Hematopoietic multipotent progenitor cell treated with erythropoietin and hydrocortisone succinate and interleukin-3 and kit ligand, for 8 days (in vitro differentiated cells): ENCODE measurements at regions not wholly inside any gene's neighbourhood (a gene's known extent, or its start where the extent isn't known, plus 50 kb on each side); places are given as distances from the start of the nearest gene placed in this dataset.
"Not testable (repeated sequence)": the region's sequence is repeated elsewhere in the genome, so short reads cannot be mapped to it uniquely, and the experiment has no call there.

Source experiments
- DNase-seq: peaks from one replicate; pipeline ENCODE4 v3.0.0-alpha.2; 2015

DNA sequence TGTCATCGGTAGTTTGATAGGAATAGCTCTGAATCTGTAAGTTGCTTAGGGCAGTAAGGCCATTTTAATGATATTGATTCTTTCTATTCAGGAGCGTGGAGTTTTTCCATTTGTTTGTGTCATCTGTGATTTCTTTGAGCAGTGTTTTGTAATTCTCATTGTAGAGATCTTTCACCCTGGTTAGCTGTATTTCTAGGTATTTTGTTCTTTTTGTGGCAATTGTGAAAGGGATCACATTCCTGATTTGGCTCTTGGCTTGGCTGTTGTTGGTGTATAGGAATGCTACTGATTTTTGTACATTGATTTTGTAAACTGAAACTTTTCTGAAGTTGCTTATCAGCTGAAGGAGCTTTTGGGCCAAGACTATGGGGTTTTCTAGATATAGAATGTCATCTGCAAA lies 115.7 kb upstream of the NR3C1 start:
- not testable (repeated sequence) for DNase-seq

DNA sequence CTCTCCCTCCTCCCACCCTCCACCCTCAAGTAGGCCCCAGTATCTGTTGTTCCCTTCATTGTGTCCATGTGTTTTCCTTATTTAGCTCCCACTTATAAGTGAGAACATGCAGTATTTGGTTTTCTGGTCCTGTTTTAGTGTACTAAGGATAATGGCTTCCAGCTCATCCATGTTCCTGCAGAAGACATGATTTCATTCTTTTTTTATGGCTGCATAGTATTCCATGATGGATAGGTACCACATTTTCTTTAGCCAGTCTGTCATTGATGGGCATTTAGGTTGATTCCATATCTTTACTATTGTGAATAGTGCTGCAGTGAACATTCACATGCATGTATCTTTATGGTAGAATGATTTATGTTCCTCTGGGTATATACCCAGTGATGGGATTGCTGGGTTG lies 114.3 kb upstream of the NR3C1 start:
- not testable (repeated sequence) for DNase-seq

DNA sequence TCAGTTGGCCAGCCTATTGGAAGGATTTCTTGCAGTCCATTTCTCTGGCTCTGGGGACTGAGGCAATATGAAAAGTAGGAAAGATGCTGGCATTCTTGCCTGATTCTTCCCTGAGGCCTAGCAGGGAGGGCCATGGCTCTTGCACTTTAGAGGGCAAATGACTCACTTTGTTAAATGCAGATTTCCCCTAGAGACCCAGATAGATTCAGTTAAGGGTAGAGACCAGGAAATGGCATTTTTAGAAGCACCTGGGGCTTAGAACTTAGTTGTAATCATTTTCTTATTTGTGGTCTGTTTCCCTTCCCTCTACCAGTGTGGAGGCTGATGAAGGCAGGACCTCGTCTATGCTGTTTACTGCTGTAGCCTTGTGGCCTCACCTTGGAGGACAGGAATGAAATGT lies 112.8 kb upstream of the NR3C1 start:
- DNase-seq: no peak

DNA sequence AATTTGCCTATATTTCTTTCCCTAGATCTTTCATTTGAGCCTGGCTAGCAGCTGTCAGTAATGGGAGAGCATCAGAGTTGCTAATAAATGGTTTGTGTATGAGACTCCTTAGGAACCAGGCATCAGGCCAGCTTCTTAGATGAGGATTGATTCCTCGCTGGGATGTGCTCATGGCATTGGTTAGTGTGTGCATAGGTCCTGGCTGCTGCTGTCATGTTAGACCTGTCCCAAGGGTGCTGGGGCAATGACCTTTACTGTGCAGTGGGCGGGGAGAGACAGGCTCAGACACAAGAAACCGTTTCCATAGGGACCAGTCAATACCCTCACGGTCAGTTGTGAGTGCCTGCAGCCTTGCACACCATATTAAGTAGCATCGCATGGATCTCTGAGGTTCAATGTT lies 112.3 kb upstream of the NR3C1 start:
- no peak for DNase-seq

DNA sequence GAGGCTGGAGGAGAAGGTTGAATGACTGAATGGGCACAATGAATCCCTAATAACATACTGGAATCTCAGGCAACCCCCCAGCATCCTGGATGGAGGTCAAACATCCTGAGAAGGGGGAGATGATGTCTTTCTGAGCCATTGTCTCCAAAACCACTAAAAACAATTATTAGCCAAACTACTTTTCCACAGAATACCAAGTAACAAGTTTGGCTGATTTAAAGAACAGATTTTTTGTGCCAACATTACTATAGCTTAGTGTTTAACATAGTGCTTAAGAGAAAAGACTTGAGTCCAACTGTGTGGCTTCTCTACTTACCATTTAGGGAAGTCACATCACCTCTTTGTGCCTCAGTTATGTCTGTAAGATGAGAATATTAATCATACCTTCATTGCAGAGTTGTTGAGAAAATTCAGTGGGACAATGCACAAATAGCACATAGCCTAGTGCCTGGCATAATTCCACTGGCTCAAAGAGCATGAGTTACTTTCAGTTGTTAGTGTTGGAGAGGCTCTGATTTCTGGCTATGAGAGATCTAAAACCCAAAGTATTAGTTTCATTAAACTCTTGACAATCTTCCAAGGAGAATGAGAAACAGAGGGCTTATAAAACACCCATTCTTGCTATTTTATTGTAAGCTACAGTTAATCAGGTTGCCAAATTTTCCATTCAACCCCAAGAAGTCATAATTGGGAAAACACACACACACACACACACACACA lies 111.3 kb upstream of the NR3C1 start:
- DNase-seq: no peak

DNA sequence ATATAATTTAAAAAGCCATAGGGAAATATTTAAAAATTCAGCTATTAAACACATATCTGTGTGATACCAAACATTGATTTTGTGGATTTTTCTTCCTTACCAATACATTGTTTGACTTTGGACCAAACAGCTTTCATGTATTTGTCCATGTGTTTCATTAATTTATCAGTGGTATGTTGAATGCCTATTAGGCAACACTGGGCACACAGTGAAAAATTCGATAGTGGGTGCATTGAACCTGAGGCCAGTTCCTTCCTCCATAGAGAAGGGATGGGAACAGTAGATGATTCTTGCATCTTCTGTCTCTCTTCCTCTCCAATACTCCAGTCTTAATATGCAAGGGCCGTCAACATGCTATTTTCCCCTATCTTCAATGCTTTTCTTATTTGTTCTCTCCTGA lies 110.2 kb upstream of the NR3C1 start:
- no peak for DNase-seq

DNA sequence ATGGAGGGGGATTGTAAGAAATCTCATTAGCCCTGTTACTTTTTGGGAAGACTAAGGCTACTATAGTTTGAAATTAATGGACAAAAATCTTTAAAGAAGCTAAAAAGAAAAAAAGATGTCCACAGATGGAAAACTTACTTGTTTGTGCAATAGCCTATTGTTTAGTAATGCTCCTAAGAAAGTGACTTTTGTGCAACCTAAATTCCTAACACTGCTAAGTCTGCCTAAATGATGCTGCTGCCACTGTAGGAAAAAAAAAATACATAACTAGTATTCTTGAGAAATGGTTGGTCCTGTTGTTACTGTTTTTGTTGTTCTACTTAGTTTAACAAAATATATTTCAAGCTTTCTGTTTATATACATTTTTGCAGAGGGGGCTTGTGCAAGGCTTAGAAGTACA lies 108.2 kb upstream of the NR3C1 start:
- no peak for DNase-seq

DNA sequence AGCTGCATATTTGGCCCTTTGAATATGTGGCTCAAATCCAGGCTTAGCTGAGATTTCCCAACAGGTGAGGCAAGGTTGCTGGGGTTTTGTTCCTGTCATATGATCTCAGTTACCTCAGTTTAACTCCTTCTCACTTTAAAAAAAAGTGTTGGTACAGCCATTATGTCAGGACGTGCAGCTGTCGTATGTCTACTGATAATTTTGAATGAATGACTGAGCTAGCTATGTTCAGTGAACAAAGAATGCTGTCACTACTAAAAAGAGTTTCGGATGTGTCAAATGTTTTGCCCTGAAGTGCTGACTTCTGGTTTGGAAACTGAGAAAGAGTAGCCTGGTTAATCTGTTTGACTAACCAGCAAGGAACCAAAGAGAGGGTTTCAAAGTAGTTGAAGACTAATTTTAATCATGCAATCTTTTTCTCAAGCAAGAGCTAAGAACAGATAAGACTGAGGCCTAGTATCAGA lies 106.3 kb upstream of the NR3C1 start:
- no peak for DNase-seq

DNA sequence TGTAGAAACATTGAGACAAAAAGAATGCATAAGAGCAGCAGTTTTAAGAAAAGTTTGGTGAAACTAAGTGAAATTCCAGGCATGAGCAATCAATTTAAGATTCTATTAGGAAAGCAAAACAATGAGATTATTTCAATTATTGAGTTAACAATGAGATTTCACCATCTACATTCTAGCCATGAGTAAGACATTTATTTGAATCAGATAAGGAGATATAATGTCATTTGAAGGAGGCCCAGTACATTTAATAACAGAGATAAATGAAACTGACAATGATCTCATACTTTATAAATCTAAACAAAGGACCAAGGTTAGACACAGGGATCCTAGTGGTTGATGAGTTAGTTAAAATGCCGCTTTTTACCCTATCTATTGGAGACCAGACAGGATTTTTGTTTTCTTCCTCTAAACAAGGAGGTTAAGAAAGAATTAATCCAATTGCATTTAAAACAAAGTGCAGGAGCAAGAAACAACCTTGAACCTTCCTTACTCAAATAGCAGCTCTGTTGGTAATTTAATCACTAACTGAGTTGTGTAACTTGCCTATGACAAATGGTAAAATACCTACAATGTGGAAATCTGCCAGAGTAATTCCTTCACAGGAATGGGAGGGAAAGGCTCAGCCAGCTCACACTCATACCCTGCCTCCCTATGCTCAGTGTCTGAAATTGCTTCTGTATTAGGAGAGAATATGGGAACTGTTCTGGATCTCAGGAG lies 103.5 kb upstream of the NR3C1 start:
- no peak for DNase-seq

DNA sequence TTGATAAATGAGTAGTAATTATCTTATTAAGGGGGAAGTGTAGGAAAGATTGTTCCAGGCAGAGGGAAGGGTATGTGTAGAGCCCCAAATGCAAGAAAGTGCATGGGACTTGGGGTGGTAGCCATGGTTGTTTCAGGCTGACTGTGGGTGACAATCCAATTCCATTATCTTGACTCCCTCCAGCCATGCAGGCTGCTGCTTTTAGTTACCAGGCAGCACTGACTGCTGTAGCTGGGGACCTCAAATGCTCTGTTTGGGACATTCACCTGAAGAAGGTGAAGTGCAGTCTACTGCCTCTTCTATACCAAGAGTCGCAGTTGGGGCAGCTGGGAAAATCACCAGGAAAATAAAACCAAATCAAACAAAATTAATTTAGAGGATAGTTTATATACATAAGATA lies 102.4 kb upstream of the NR3C1 start:
- DNase-seq: no peak

DNA sequence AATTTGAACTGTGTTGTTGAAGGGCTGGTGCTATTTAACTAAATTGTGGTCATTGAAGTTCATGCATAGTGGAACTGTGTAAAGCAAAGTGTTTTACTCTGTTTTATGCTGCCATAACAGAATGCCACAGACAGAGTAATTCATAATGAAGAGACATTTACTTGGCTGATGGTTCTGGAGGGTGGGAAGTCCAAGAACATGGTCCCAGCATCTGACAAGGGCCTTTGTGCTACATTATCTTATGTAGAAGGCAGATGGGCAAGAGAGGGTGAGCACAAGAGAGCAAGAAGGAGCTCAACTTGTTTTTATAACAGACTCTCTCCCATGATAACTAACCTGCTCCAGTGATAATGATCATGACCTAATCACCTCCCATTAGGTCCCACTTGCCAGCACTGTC lies 101.9 kb upstream of the NR3C1 start:
- no peak for DNase-seq

DNA sequence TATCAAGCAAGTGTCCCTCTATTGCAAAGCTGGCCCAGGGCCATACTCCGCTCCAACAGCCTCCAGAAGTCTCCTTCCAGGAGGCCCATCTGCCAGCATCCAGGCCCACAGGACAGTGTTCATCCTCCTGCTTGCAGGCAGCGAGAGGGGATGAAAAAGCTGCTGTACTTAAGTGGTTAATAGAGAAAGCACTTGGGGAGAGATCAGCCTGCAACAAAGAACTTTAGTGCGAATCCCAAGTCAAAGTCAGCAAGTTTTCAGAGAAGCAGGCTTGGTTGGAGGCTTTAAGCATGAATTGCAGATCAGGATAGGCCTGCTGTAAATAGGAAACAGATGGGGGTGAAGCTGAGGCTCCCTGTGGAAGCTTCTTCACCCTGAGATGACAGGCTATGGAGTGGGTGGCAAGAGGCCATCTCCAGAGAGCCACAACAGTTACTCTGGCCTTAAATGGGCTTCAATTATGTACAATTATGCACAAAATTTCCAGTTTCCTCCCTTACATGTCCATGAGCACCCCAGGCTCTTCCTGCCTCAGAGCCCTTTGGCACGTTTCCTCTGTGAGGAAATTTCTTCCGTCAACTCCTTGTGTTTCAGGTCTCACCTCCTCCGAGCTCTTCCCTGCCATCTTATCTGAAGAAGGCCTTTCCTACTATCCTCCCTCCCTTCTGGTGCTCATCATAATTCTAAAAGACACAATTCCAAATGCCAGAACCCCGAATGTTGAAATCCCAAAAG lies 98.0 kb upstream of the NR3C1 start:
- DNase-seq: no peak

DNA sequence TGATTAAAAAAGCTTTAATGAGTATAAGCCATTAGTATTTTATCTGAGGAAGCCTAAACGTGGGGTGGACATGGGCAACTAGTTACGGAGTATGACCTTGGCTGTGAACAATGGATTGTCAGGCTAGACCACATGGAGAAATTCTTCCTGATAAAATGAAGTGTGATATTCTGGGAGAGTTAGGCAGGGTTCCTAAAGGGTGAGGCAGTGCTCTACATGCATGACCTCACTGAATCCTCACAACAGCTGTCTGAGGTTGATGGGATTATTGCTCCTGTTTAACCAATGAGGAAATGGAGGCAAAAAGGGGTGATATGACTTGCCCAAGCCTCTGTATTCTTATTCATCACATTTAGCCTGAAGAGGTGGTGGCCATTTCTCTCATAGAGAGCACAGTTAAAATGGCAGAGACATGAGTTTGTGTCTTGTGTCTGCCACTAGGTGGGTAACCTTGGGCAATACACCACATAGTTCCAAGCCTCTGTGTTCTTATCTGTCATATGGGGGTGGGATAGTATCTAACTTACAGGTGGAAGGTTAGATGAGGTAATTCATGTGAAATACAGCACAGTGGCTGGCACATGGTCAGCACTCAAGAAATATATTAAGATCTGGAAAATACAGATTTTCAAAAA lies 96.1 kb upstream of the NR3C1 start:
- peak; percentile 2 for DNase-seq

DNA sequence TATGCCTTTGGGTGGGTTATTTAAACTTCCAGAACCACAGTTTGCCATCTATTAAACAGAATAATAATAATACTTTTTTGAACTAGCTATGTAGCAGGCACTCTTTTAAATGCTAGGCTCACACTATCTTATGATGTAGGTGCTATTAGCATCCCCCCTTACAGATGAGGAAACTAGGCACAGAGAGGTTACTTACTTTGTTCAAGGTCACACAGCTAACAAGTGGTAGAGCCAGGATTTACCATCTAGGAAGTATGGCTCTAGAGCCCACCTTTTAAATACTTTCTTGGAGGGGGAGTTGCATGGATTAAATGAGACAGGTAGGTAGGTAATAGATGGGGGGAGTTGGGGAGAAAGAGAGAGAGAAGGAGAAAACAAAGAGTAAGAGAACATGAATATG lies 95.3 kb upstream of the NR3C1 start:
- DNase-seq: no peak

DNA sequence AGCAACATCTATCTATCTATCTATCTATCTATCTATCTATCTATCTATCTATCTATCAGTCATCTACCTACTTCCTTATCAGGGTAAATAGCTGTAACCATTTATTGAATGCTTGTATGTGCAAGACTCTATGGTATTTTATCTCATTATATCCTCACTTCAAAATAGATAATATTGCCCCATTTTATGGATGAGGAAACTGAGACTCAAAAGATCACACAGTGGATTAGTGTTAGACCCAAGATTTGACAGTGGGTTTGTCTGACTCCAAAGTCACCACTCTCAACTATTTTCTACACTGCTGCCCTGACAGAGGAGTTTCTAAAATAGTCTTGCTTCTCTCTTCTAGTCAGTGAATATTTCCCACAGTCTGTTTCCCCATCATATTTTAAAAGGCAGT lies 94.3 kb upstream of the NR3C1 start:
- DNase-seq: no peak

DNA sequence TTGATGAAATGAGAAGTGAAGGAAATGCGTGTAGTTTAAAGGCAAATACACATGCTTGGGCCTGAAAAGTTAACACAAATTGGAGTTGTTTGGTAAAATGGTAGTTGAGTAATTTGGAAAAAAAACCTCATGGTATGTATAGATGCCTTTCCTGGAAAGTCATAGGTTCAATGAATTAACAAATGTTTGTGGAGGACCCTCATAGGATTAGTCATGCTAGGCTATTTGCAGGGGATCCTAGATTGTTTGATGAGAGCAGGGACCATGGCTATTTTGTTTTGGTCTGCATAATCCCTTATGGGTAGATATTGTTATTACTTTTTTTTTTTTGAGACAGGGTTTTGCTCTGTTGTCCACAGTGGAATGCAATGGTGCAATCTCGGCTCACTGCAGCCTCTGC lies 93.5 kb upstream of the NR3C1 start:
- no peak for DNase-seq

DNA sequence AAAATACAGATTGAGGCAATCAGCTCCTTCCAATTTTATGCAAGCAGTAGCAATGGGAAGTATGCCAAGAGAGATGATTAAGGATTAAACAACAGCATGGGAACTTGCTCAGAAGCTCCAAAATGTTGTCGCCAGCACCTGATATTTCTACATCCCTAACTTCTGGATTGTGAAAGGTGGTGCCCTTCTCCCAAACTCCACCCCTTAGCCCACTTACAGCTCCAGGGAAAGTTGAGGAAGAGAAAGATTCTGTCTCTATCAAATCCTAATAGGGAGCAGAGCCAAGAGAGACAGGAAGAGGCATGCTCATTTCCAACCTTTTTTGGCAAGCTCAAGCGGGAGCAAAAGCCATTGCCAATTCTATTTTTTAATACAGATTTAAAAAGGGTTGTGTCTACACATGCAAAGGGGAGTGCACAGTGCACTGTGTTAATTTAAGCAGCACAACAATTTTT lies 92.4 kb upstream of the NR3C1 start:
- peak; percentile 11 for DNase-seq

DNA sequence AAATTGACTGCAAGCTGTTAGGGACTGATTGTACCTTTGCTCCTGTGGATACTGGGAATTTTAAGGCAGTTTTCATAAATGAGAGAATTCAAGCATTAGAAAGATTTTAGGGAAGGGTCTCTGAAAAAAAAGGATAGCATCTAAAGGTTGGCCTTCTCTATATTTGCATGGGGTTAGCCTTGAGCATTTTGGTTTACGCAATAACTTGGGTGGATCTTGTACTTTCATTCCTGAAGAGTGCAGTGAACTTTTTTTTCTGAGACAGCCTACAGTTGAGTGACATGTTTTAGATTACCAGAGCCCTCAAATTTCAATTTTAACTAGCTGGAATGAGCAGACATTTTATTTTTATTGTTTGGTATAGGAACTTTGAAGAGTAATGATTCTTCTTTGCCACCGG lies 91.6 kb upstream of the NR3C1 start:
- DNase-seq: no peak

DNA sequence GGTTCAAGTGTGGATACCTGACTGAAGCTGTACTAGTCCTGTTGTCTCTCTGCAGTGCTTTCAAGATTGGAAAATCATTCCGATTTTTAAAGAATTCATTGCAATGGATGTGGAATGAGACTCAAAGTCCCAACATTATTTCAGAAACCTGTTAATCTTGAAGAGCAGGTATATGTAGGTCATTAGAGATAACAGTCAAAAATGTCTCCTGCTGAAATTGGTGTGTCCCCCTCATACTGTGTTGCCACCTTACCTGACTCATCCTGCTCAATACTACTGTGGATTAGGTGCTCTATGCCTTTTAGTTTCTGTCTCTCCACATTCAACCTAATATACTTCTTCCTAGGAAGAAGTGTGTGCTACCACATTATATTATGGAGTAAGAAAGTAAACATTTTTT lies 91.1 kb upstream of the NR3C1 start:
- no peak for DNase-seq

DNA sequence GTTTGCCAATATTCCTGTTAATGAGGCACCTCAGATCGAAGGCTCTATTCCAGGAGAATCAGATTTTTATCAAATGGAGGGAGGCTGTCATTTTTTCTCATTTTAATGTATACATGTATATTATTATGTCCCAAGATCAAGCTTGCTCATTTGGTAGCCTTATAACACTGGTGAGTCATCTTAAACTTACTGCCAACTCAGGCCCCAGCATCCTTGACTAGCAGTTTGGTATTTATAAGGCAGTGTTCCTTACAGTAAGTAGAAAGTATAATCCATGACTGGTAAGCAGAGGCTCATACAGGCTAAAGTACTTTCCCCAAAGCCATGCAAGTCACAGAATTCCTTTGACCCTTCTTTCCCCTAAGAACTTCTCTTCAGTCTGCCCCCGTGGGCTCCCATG lies 90.7 kb upstream of the NR3C1 start:
- no peak for DNase-seq

DNA sequence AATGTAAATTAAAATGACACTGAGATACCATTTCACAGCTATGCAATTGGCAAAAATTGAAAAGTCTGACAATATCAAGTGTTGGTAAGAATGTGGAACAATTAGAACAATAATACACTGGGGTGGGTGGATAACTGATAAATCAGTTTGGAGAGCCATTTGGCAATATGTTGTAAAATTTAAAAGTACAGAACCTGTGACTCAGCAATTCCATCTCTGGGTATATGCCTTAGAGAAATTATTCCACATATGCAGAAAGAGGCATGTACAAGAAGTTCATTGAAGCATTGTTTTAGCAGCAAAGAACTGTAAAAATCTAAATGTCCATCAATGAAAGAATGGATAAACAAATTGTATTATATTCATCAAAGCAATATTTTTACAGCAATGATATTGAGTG lies 89.3 kb upstream of the NR3C1 start:
- DNase-seq: no peak

DNA sequence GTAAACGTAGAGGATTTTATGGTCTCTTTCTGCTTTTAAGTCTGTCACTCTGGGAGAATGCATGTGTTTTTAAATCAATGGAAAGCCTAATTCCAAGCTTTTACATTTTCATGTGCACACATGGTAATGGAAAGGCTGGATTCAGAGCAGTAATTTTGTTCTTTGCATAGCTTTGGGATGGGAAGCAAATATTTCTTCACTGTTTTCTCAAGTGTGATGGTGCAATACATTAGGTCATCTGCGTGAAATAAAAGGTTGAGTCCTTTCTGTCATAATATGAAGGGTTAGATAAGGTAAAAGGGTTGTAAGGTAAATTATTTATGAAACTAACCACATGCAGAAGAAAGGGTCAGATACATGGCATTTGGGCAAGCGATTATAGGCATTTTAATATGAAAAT lies 88.2 kb upstream of the NR3C1 start:
- no peak for DNase-seq

DNA sequence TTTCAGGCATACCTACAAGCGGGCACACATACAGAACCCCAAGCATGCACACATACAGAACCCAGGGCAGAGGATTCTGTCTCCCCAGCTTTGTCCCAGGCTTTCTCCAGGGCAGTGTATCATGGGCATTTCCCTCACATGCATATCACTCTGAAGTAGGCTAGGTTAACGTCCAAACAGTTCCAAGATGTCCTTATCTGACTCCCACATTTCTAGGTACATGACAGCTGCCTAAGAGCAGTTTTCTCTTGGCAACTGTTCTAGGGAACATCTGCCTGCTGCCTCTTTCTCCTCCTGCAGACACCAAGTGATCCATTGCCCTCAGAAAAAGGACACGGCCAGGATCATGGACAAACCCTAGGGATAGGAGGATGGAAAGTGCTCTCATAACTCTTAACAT lies 84.9 kb upstream of the NR3C1 start:
- no peak for DNase-seq

DNA sequence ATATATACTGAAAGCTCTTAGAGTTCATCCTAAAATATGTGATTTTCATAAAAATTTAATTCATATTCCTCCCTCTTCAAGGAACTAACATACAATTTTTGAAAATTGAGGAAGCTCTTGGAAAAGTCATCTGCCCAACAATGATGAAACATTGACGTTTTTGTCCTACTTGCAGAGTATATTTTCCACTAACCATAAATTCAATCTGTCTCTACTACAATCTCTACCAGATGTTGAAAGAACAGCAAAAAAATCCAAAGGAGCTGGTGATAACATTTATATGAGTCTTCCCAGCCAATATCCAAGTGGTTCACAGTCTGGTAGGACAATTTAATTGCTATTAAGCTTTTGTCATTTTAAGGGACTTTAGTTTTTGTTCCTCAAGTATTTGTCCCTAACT lies 81.1 kb upstream of the NR3C1 start:
- no peak for DNase-seq
